Gastrocnemius medialis (tissue), 4 donors: ENCODE measurements at regions not wholly inside any gene's neighbourhood (a gene's known extent, or its start where the extent isn't known, plus 50 kb on each side); places are given as distances from the start of the nearest gene placed in this dataset.
A peak's percentile ranks its signal among the peaks of the same experiment; 100 is the strongest.
"Not testable (repeated sequence)": the region's sequence is repeated elsewhere in the genome, so short reads cannot be mapped to it uniquely, and the experiment has no call there.

Experiments used
- ATAC-seq, 2 donors: fragments of 150-250 bp; one replicate each; pipeline ENCODE4 v1.9.1; 2016
- DNase-seq, 2 donors: peaks; one replicate each; pipeline ENCODE4 v3.0.0-alpha.2; 2019
- H3K27ac ChIP-seq, 4 donors: fragments of 200-600 bp; sonication (generic); 1 replicate in 1 of 4; 2 replicates in 3 of 4; pipeline ENCODE4 v1.5.1; 2016 to 2018; ENCODE audit warnings: mild to moderate bottlenecking in 2 of 4, moderate library complexity in 1 of 4
- H3K27me3 ChIP-seq, 3 donors: fragments of 200-600 bp; sonication (generic) in 2 of 3; 1 replicate in 1 of 3; 2 replicates in 2 of 3; pipeline versions ENCODE4 v1.5.1 to v1.6.0; 2016 to 2019; ENCODE audit warnings: mild to moderate bottlenecking in 1 of 3, moderate library complexity in 1 of 3
- H3K36me3 ChIP-seq, 2 donors: fragments of 200-600 bp; sonication (generic) in 1 of 2; one replicate each; pipeline ENCODE4 v1.5.1; 2017 to 2018
- H3K4me1 ChIP-seq, 2 donors: fragments of 200-600 bp; sonication (generic) in 1 of 2; one replicate each; pipeline ENCODE4 v1.5.1; 2016 to 2017; ENCODE audit warnings: mild to moderate bottlenecking in 2 of 2
- H3K4me3 ChIP-seq, 4 donors: fragments of 200-600 bp; sonication (generic) in 3 of 4; 1 replicate in 1 of 4; 2 replicates in 3 of 4; pipeline ENCODE4 v1.5.1; 2016 to 2019; ENCODE audit warnings: mild to moderate bottlenecking in 2 of 4
- H3K9me3 ChIP-seq, 3 donors: fragments of 200-600 bp; sonication (generic) in 2 of 3; 1 replicate in 1 of 3; 2 replicates in 2 of 3; pipeline ENCODE4 v1.5.1; 2016 to 2019
- POLR2A ChIP-seq, 2 donors: fragments of 450-650 bp; IDR thresholded peaks; one replicate each; pipeline ENCODE4 v1.6.1; 2017; ENCODE audit warnings: antibody characterized with exemption in 2 of 2, mild to moderate bottlenecking in 2 of 2, moderate library complexity in 2 of 2
- in situ Hi-C, 4 donors: fragments of 200-750 bp; cut with MboI; loops; one replicate each; pipeline versions ENCODE4 v1.15.0 to v1.8.0; 2017; ENCODE audit warnings: low sequenced_read_pairs in 4 of 4
- intact Hi-C: fragments of 100-400 bp; cut with DNase I; formaldehyde crosslinking; loops from one replicate; pipeline ENCODE4 v1.15.1; 2023; ENCODE audit warnings: low total_unique reads
- TF ChIP-seq, protein P1 (sequence below), 5 experiments: fragments of 450-650 bp in 3 of 5; fragments of 200-600 bp in 2 of 5; sonication (generic) in 2 of 5; IDR thresholded peaks in 4 of 5; conservative IDR thresholded peaks in 1 of 5; 1 replicate in 4 of 5; 2 replicates in 1 of 5; pipeline ENCODE4 v1.5.1; 2016 to 2019; ENCODE audit warnings: antibody characterized with exemption in 5 of 5, mild to moderate bottlenecking in 3 of 5, moderate library complexity in 3 of 5

DNA sequence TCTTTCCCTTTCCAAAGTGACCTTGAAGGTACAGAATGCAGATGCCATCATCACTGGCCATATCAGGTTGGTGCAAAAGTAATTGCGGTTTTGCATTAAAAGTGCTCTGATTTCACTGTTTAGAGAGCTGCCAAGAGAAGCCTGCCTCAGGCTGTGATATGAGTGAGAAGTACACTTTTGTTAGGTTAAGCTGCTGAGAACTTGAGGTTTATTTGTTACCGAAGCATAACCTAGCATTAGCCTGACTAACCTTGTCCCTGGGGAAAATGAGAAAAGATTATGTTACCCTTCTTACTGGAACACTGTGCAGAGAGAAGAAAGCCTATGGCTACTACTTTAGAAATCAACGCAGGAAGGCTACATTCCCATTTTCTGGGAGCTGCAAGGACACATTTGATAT lies 70.5 kb upstream of the RBM24 start:
- DNase-seq (no peak), ATAC-seq (peak in 1 of 2 donors; percentile 10)
- no peak overlapping the region for H3K4me3 ChIP-seq
- TF ChIP-seq POLR2A (IDR thresholded peaks at IDR 0.05) = no peak
- TF ChIP-seq, protein P1, sequence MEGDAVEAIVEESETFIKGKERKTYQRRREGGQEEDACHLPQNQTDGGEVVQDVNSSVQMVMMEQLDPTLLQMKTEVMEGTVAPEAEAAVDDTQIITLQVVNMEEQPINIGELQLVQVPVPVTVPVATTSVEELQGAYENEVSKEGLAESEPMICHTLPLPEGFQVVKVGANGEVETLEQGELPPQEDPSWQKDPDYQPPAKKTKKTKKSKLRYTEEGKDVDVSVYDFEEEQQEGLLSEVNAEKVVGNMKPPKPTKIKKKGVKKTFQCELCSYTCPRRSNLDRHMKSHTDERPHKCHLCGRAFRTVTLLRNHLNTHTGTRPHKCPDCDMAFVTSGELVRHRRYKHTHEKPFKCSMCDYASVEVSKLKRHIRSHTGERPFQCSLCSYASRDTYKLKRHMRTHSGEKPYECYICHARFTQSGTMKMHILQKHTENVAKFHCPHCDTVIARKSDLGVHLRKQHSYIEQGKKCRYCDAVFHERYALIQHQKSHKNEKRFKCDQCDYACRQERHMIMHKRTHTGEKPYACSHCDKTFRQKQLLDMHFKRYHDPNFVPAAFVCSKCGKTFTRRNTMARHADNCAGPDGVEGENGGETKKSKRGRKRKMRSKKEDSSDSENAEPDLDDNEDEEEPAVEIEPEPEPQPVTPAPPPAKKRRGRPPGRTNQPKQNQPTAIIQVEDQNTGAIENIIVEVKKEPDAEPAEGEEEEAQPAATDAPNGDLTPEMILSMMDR (IDR thresholded peaks at IDR 0.05 in 4 of 5, conservative IDR thresholded peaks at IDR 0.05 in 1 of 5) = no peak
- H3K4me1 ChIP-seq = peaks cover 22 to 29% of the 10 kb centered on the region in 2 donors
- no peaks in the 10 kb centered on the region for H3K27me3 ChIP-seq
- H3K9me3 ChIP-seq = no peaks in the 10 kb centered on the region
- H3K27ac ChIP-seq = peak overlapping the region; percentile 79 to 90 (median 88)
- no peaks in the 10 kb centered on the region for H3K36me3 ChIP-seq
- intact Hi-C loops (loop anchor here (5.0 kb wide), 3 partner anchors 172 to 372 kb away; no protein-coding TSS in a partner anchor), in situ Hi-C loops (no loop called here)

DNA sequence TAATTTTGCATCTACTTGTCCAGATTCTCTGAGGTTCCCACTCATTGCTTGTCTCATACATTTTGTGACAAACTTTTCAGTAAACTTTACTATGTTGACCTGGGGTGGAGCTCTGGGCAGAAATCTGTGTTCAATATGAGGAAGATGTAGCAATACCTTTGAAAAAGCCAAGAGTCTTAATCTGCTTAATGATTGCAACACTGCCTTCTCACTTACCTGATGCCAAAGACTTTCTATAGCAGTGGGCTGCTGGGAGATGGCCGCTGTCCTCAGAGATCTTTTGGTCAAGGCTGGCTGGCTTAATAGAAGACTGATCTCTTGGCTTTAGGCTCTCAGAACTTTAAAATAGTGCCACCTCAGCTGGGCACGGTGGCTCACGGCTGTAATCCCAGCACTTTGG lies 70.1 kb upstream of the RBM24 start:
- in situ Hi-C loops = no loop called here
- no peaks in the 10 kb centered on the region for H3K9me3 ChIP-seq
- H3K4me3 ChIP-seq = no peak overlapping the region
- peaks cover 22 to 29% of the 10 kb centered on the region in 2 donors for H3K4me1 ChIP-seq
- DNase-seq = peak; percentile 35 to 68
- H3K27ac ChIP-seq = peak overlapping the region; percentile 79 to 90 (median 88)
- no peaks in the 10 kb centered on the region for H3K36me3 ChIP-seq
- ATAC-seq = peak; percentile 65 to 69
- TF ChIP-seq, protein P1 (IDR thresholded peaks at IDR 0.05 in 4 of 5, conservative IDR thresholded peaks at IDR 0.05 in 1 of 5) = no peak
- TF ChIP-seq POLR2A (IDR thresholded peaks at IDR 0.05) = no peak
- H3K27me3 ChIP-seq = no peaks in the 10 kb centered on the region
- intact Hi-C loops = loop anchor here (5.0 kb wide), 3 partner anchors 171 to 371 kb away; no protein-coding TSS in a partner anchor

DNA sequence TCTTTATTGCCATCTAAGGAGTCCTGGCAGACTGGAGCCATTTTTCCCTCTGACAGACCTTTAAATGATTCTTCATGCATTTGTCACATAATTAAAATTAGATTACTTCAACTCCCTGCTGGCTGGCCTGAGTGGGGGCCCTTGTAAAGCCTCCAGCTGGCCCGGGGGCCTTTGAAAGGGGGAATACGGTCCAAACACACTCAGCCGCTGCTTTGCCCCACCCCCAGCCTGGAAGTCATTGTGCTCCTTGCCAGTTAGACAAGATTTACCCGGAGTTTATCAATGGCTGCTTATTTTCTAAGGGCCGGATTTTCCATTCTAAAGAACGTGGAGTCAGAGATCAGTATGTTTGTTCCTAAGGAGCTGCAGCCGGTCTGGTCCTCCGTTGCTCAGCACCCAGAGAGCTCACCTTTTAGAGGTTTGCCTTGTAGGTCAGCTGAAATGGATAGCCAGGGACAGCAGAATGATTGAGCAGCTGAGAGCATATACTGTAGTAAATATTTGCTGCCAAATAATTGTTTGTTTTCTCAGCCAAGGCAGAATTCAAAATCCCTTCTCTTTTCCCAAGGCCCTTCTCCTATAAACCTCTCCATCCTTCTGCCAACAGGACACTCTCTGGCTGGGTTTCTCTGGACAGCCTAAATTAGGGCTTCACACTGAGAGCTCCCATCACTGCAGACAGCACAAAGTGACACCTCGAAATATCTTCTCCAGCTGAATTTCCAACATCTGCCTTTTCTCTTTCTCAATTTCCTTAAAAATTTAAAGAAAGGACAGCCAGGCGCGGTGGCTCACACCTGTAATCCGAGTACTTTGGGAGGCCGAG lies 68.4 kb upstream of the RBM24 start:
- TF ChIP-seq, protein P1 (IDR thresholded peaks at IDR 0.05 in 4 of 5, conservative IDR thresholded peaks at IDR 0.05 in 1 of 5) = no peak
- TF ChIP-seq POLR2A (IDR thresholded peaks at IDR 0.05) = no peak
- intact Hi-C loops = loop anchor here (2.0 to 5.0 kb wide), 5 partner anchors 44 to 370 kb away; no protein-coding TSS in a partner anchor

DNA sequence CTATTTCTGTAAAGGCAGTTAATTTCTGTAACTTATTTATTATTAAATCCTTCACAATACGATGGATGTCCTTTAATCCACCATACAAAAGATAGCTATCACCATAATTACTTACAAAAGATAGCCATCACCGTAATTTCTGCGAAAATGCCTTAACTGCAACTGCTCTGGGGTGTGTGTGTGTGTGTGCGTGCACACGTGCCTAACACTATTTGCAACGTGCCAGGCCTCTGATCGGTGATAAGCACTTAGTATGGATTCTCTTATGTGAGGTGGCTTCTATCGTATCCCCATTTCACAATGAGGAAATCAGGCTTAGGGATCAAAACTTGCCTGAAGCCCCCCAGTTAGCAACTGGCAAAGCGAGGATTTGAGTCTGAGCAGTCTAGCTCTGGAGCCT lies 67.1 kb upstream of the RBM24 start:
- no peak overlapping the region for H3K4me3 ChIP-seq
- peak overlapping the region in 3 of 4 donors; percentile 79 to 90 (median 88) for H3K27ac ChIP-seq
- H3K27me3 ChIP-seq = no peaks in the 10 kb centered on the region
- peaks cover 22 to 29% of the 10 kb centered on the region in 2 donors for H3K4me1 ChIP-seq
- no peaks in the 10 kb centered on the region for H3K9me3 ChIP-seq
- in situ Hi-C loops = no loop called here
- TF ChIP-seq, protein P1 (IDR thresholded peaks at IDR 0.05 in 4 of 5, conservative IDR thresholded peaks at IDR 0.05 in 1 of 5) = no peak
- TF ChIP-seq POLR2A (IDR thresholded peaks at IDR 0.05) = no peak
- H3K36me3 ChIP-seq = no peaks in the 10 kb centered on the region
- ATAC-seq (no peak), DNase-seq (no peak)
- intact Hi-C loops = loop anchor here (5.0 kb wide), 3 partner anchors 168 to 368 kb away; no protein-coding TSS in a partner anchor

More for the DNA sequence above, 68.4 kb upstream of the RBM24 start:
- Histone ChIP-seq H3K27ac (peak overlapping the region; percentile 79 to 90 (median 88)), H3K36me3 (no peaks in the 10 kb centered on the region), H3K27me3 (no peaks in the 10 kb centered on the region), H3K4me1 (peaks cover 22 to 29% of the 10 kb centered on the region in 2 donors), H3K4me3 (peak overlapping the region in 2 of 4 donors; percentile 5), H3K9me3 (no peaks in the 10 kb centered on the region)
- peak; percentile 24 to 70 for DNase-seq
- ATAC-seq = peak; percentile 70 to 71
- in situ Hi-C loops = no loop called here

DNA sequence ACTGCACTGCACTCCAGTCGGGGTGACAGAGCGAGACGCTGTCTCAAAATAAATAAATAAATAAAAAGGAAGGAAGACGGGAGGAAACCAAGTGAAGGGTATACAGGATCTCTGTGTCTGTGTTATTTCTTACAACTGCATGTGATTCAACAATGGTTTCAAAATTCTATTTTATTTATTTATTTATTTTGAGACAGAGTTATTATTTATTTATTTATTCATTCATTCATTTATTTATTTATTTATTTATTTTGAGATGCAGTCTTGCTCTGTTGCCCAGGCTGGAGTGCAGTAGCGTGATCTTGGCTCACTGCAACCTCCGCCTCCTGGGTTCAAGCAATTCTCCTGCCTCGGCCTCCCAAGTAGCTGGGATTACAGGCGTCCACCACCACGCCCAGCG lies 64.2 kb upstream of the RBM24 start:
- intact Hi-C loops, DNase-seq, ATAC-seq, in situ Hi-C loops, H3K4me3 ChIP-seq, H3K27me3 ChIP-seq, H3K27ac ChIP-seq, H3K36me3 ChIP-seq, H3K9me3 ChIP-seq: not testable (repeated sequence)
- H3K4me1 ChIP-seq = peaks cover 19 to 22% of the 10 kb centered on the region in 2 donors
